GM23338 (cell line): ENCODE measurements at regions not wholly inside any gene's neighbourhood (a gene's known extent, or its start where the extent isn't known, plus 50 kb on each side); places are given as distances from the start of the nearest gene placed in this dataset.

Source experiments
- ATAC-seq: fragments of 200-7000 bp; cut with Tn5 transposase; 3 replicates; pipeline ENCODE4 v1.9.1; 2020
- DNase-seq: peaks from one replicate; pipeline ENCODE4 v3.0.0-alpha.2; 2015; ENCODE audit warnings: low spot score
- H2AFZ ChIP-seq: fragments of 200-600 bp; sonication (generic); 2 replicates; pipeline ENCODE4 v1.8.0; 2016; ENCODE audit warnings: antibody characterized with exemption, mild to moderate bottlenecking, moderate library complexity
- H3F3A ChIP-seq: fragments of 200-600 bp; sonication (generic); replicated peaks from 2 replicates; pipeline ENCODE4 v1.8.0; 2017; ENCODE audit warnings: antibody characterized with exemption, mixed run types, low read depth
- H3K27ac ChIP-seq: fragments of 200-600 bp; sonication (generic); 2 replicates; pipeline ENCODE4 v1.6.1; 2016; ENCODE audit warnings: low read depth
- H3K27me3 ChIP-seq: fragments of 200-600 bp; sonication (generic); 2 replicates; pipeline ENCODE4 v1.8.0; 2016; ENCODE audit warnings: mild to moderate bottlenecking, mixed run types, moderate library complexity; ENCODE audit not compliant: insufficient read depth
- H3K36me3 ChIP-seq: fragments of 200-600 bp; sonication (generic); 2 replicates; pipeline ENCODE4 v1.8.0; 2016; ENCODE audit warnings: mild to moderate bottlenecking; ENCODE audit not compliant: insufficient read depth
- H3K4me1 ChIP-seq: fragments of 200-600 bp; sonication (generic); 2 replicates; pipeline ENCODE4 v1.8.0; 2016; ENCODE audit warnings: mild to moderate bottlenecking, moderate library complexity; ENCODE audit not compliant: insufficient read depth
- H3K4me2 ChIP-seq: fragments of 200-600 bp; sonication (generic); 2 replicates; pipeline ENCODE4 v1.7.1; 2017; ENCODE audit warnings: mixed run types
- H3K4me3 ChIP-seq: fragments of 200-600 bp; sonication (generic); 2 replicates; pipeline ENCODE4 v1.6.1; 2016; ENCODE audit warnings: mixed run types
- H3K79me2 ChIP-seq: fragments of 200-600 bp; sonication (generic); replicated peaks from 2 replicates; pipeline ENCODE4 v1.8.0; 2017; ENCODE audit warnings: mild to moderate bottlenecking; ENCODE audit not compliant: insufficient read depth
- H3K9me2 ChIP-seq: fragments of 200-600 bp; sonication (generic); 2 replicates; pipeline ENCODE4 v1.8.0; 2017; ENCODE audit not compliant: insufficient read depth
- H4K20me1 ChIP-seq: fragments of 200-600 bp; sonication (generic); replicated peaks from 2 replicates; pipeline ENCODE4 v1.8.0; 2017; ENCODE audit warnings: mild to moderate bottlenecking; ENCODE audit not compliant: insufficient read depth
- H3K27ac Mint-ChIP-seq: 2 replicates; pipeline ENCODE4 v1.8.0; 2020; ENCODE audit warnings: inconsistent platforms, mild to moderate bottlenecking, moderate library complexity, mixed read lengths
- H3K27me3 Mint-ChIP-seq: 3 replicates; pipeline ENCODE4 v1.8.0; 2022; ENCODE audit warnings: low read depth, mild to moderate bottlenecking, moderate library complexity, mixed read lengths, inconsistent platforms; ENCODE audit not compliant: insufficient read depth, poor library complexity
- H3K36me3 Mint-ChIP-seq: 3 replicates; pipeline ENCODE4 v1.8.0; 2021; ENCODE audit warnings: low read depth, mild to moderate bottlenecking, inconsistent platforms, moderate library complexity, mixed read lengths
- H3K4me1 Mint-ChIP-seq: 3 replicates; pipeline ENCODE4 v1.8.0; 2020; ENCODE audit warnings: mild to moderate bottlenecking, inconsistent platforms, mixed read lengths
- H3K4me3 Mint-ChIP-seq: 3 replicates; pipeline ENCODE4 v1.8.0; 2021; ENCODE audit warnings: moderate library complexity, mild to moderate bottlenecking, inconsistent platforms, mixed read lengths
- H3K9me3 Mint-ChIP-seq: 3 replicates; pipeline ENCODE4 v1.8.0; 2020; ENCODE audit warnings: moderate library complexity, mild to moderate bottlenecking, inconsistent platforms, mixed read lengths
- CREB1 ChIP-seq: fragments of 250-450 bp; sonication (Bioruptor Pico); IDR thresholded peaks from 2 replicates; pipeline ENCODE4 v1.5.0; 2020; ENCODE audit warnings: low read depth, mild to moderate bottlenecking, moderate library complexity
- CTCF ChIP-seq, 2 experiments: fragments of 200-600 bp in 1 of 2; sonication (generic) in 1 of 2; conservative IDR thresholded peaks; 2 replicates each; pipeline versions ENCODE4 v1.5.1 to v1.6.1; 2016 to 2017; ENCODE audit warnings: antibody characterized with exemption in 2 of 2, low read depth in 2 of 2, mild to moderate bottlenecking in 2 of 2, moderate library complexity in 1 of 2
- ETS1 ChIP-seq: IDR thresholded peaks from 2 replicates; pipeline ENCODE4 v1.6.1; 2016; ENCODE audit warnings: antibody characterized with exemption
- EZH2 ChIP-seq: fragments of 200-600 bp; sonication (generic); IDR thresholded peaks from one replicate; pipeline ENCODE4 v1.8.0; 2017; ENCODE audit warnings: antibody characterized with exemption, mild to moderate bottlenecking, low read depth; ENCODE audit not compliant: unreplicated experiment
- EZH2phosphoT487 ChIP-seq: fragments of 200-600 bp; sonication (generic); IDR thresholded peaks from one replicate; pipeline ENCODE4 v1.8.1; 2018; ENCODE audit warnings: antibody characterized with exemption; ENCODE audit not compliant: unreplicated experiment
- JUNB ChIP-seq: IDR thresholded peaks from one replicate; pipeline ENCODE4 v1.6.1; 2016; ENCODE audit warnings: antibody characterized with exemption; ENCODE audit not compliant: unreplicated experiment
- NANOG ChIP-seq: IDR thresholded peaks from 2 replicates; pipeline ENCODE4 v1.6.1; 2016; ENCODE audit warnings: antibody characterized with exemption, borderline replicate concordance
- POLR2AphosphoS5 ChIP-seq: IDR thresholded peaks from 2 replicates; pipeline ENCODE4 v1.6.1; 2016; ENCODE audit warnings: antibody characterized with exemption, low read depth
- REST ChIP-seq: IDR thresholded peaks from one replicate; pipeline ENCODE4 v1.6.1; 2018; ENCODE audit warnings: antibody characterized with exemption; ENCODE audit not compliant: unreplicated experiment
- STAT1 ChIP-seq: IDR thresholded peaks from one replicate; pipeline ENCODE4 v1.6.1; 2016; ENCODE audit warnings: antibody characterized with exemption; ENCODE audit not compliant: unreplicated experiment
- ZNF114 ChIP-seq: fragments of 250-450 bp; sonication (Bioruptor Pico); IDR thresholded peaks from 2 replicates; pipeline ENCODE4 v1.5.0; 2020; ENCODE audit warnings: mild to moderate bottlenecking, moderate library complexity
- ZNF331 ChIP-seq: fragments of 250-450 bp; sonication (Bioruptor Pico); IDR thresholded peaks from 2 replicates; pipeline ENCODE4 v1.5.0; 2020; ENCODE audit warnings: low read depth, mild to moderate bottlenecking, moderate library complexity
- ZNF462 ChIP-seq: fragments of 250-450 bp; sonication (Bioruptor Pico); IDR thresholded peaks from 2 replicates; pipeline ENCODE4 v1.5.0; 2020; ENCODE audit warnings: mild to moderate bottlenecking, moderate library complexity

GRCh38 chr2:12504443-12504842 is 212.3 kb upstream of the TRIB2 start:
- no peaks in the 10 kb centered on the region for H3K36me3 Mint-ChIP-seq
- DNase-seq, result no peak
- H3K4me2 ChIP-seq, result no peak overlapping the region

More at GRCh38 chr2:12504443-12504842, 212.3 kb upstream of the TRIB2 start:
- Mint-ChIP-seq H3K9me3 (no peaks in the 10 kb centered on the region), H3K27ac (no peak overlapping the region), H3K4me3 (no peak overlapping the region), H3K27me3 (no peaks in the 10 kb centered on the region), H3K4me1 (no peaks in the 10 kb centered on the region)
- H3K27ac ChIP-seq, result no peak overlapping the region
- H3K4me3 ChIP-seq, result no peak overlapping the region
- no peaks in the 10 kb centered on the region for H3K27me3 ChIP-seq
- TF ChIP-seq NANOG, result no peak
- no peak for TF ChIP-seq STAT1
- no peak for TF ChIP-seq ETS1
- no peak for TF ChIP-seq CTCF (conservative IDR thresholded peaks at IDR 0.05; ENCODE audit: low read depth in 2 of 2)
- no peak for TF ChIP-seq JUNB
- TF ChIP-seq REST, result no peak
- no peak for TF ChIP-seq ZNF114
- no peak for TF ChIP-seq EZH2
- TF ChIP-seq POLR2AphosphoS5, result no peak
- no peak for TF ChIP-seq CREB1 (CRISPR knock-in tag)
- TF ChIP-seq ZNF462 (CRISPR knock-in tag), result no peak
- no peak for TF ChIP-seq ZNF331 (CRISPR knock-in tag)
- TF ChIP-seq EZH2phosphoT487, result no peak
- no peak for ATAC-seq
- H2AFZ ChIP-seq, result no peak overlapping the region
- H4K20me1 ChIP-seq, result no peaks in the 10 kb centered on the region
- no peaks in the 10 kb centered on the region for H3K4me1 ChIP-seq
- H3F3A ChIP-seq, result no peaks in the 10 kb centered on the region
- no peaks in the 10 kb centered on the region for H3K79me2 ChIP-seq
- H3K9me2 ChIP-seq, result peaks cover 14% of the 10 kb centered on the region; the same call in 1 of the 2 replicates
- H3K36me3 ChIP-seq, result no peaks in the 10 kb centered on the region
